ENCODE measurements at regions not wholly inside any gene's neighbourhood (a gene's known extent, or its start where the extent isn't known, plus 50 kb on each side); places are given as distances from the start of the nearest gene placed in this dataset.

- Histone ChIP-seq H3K9me3 (ENCODE audit: control insufficient read depth, low read length) (no peaks in the 10 kb centered on the region), H3K4me3 (ENCODE audit: low read length) (peak overlapping the region; percentile 34), H3K4me1 (ENCODE audit: control insufficient read depth, insufficient read depth, low read length) (peaks cover 7% of the 10 kb centered on the region), H3K36me3 (ENCODE audit: control insufficient read depth, insufficient read depth, low read length, severe bottlenecking) (no peaks in the 10 kb centered on the region), H3K27me3 (replicated peaks; ENCODE audit: control insufficient read depth, insufficient read depth, low read length) (no peaks in the 10 kb centered on the region), H3K9ac (ENCODE audit: low read length) (peak overlapping the region; percentile 51)
- peak; percentile 89 for DNase-seq (ENCODE audit: low read depth)
Observed at GRCh38 chr6:121522265-121522664, 86.8 kb downstream of the GJA1 start.

GRCh38 chr6:121522771-121523386 lies 87.4 kb downstream of the GJA1 start:
- no peaks in the 10 kb centered on the region for H3K9me3 ChIP-seq (ENCODE audit: control insufficient read depth, low read length)
- H3K4me1 ChIP-seq (ENCODE audit: control insufficient read depth, insufficient read depth, low read length), result peaks cover 7% of the 10 kb centered on the region
- peak overlapping the region; percentile 34 for H3K4me3 ChIP-seq (ENCODE audit: low read length)
- H3K36me3 ChIP-seq (ENCODE audit: control insufficient read depth, insufficient read depth, low read length, severe bottlenecking), result no peaks in the 10 kb centered on the region
- peak overlapping the region; percentile 51 for H3K9ac ChIP-seq (ENCODE audit: low read length)
- H3K27me3 ChIP-seq (replicated peaks; ENCODE audit: control insufficient read depth, insufficient read depth, low read length), result no peaks in the 10 kb centered on the region
- peak; percentile 59 for DNase-seq (ENCODE audit: low read depth)

GRCh38 chr6:121523628-121524027 lies 88.2 kb downstream of the GJA1 start:
- Histone ChIP-seq H3K4me3 (ENCODE audit: low read length) (no peak overlapping the region), H3K4me1 (ENCODE audit: control insufficient read depth, insufficient read depth, low read length) (peaks cover 7% of the 10 kb centered on the region), H3K9ac (ENCODE audit: low read length) (no peak overlapping the region), H3K27me3 (replicated peaks; ENCODE audit: control insufficient read depth, insufficient read depth, low read length) (no peaks in the 10 kb centered on the region), H3K9me3 (ENCODE audit: control insufficient read depth, low read length) (no peaks in the 10 kb centered on the region), H3K36me3 (ENCODE audit: control insufficient read depth, insufficient read depth, low read length, severe bottlenecking) (no peaks in the 10 kb centered on the region)
- peak; percentile 4 for DNase-seq (ENCODE audit: low read depth)

GRCh38 chr6:121526282-121526681 lies 90.8 kb downstream of the GJA1 start:
- no peaks in the 10 kb centered on the region for H3K9me3 ChIP-seq (ENCODE audit: control insufficient read depth, low read length)
- no peaks in the 10 kb centered on the region for H3K27me3 ChIP-seq (replicated peaks; ENCODE audit: control insufficient read depth, insufficient read depth, low read length)
- H3K36me3 ChIP-seq (ENCODE audit: control insufficient read depth, insufficient read depth, low read length, severe bottlenecking), result no peaks in the 10 kb centered on the region
- no peak overlapping the region for H3K9ac ChIP-seq (ENCODE audit: low read length)
- no peak overlapping the region for H3K4me3 ChIP-seq (ENCODE audit: low read length)
- no peak for DNase-seq (ENCODE audit: low read depth)
- H3K4me1 ChIP-seq (ENCODE audit: control insufficient read depth, insufficient read depth, low read length), result peaks cover 11% of the 10 kb centered on the region

- H3K4me3 ChIP-seq (ENCODE audit: low read length), result no peak overlapping the region
- no peaks in the 10 kb centered on the region for H3K9me3 ChIP-seq (ENCODE audit: control insufficient read depth, low read length)
- no peaks in the 10 kb centered on the region for H3K36me3 ChIP-seq (ENCODE audit: control insufficient read depth, insufficient read depth, low read length, severe bottlenecking)
- no peaks in the 10 kb centered on the region for H3K27me3 ChIP-seq (replicated peaks; ENCODE audit: control insufficient read depth, insufficient read depth, low read length)
- H3K9ac ChIP-seq (ENCODE audit: low read length), result no peak overlapping the region
- peaks cover 3% of the 10 kb centered on the region for H3K4me1 ChIP-seq (ENCODE audit: control insufficient read depth, insufficient read depth, low read length)
- DNase-seq (ENCODE audit: low read depth), result no peak
Observed at GRCh38 chr6:121531658-121532169, 96.3 kb downstream of the GJA1 start.

- DNase-seq (ENCODE audit: low read depth), result no peak
- no peaks in the 10 kb centered on the region for H3K27me3 ChIP-seq (replicated peaks; ENCODE audit: control insufficient read depth, insufficient read depth, low read length)
- H3K4me1 ChIP-seq (ENCODE audit: control insufficient read depth, insufficient read depth, low read length), result peaks cover 3% of the 10 kb centered on the region
- H3K9me3 ChIP-seq (ENCODE audit: control insufficient read depth, low read length), result no peaks in the 10 kb centered on the region
- no peak overlapping the region for H3K9ac ChIP-seq (ENCODE audit: low read length)
- no peaks in the 10 kb centered on the region for H3K36me3 ChIP-seq (ENCODE audit: control insufficient read depth, insufficient read depth, low read length, severe bottlenecking)
- no peak overlapping the region for H3K4me3 ChIP-seq (ENCODE audit: low read length)
Observed at GRCh38 chr6:121533321-121533841, 97.9 kb downstream of the GJA1 start.

- no peaks in the 10 kb centered on the region for H3K27me3 ChIP-seq (replicated peaks; ENCODE audit: control insufficient read depth, insufficient read depth, low read length)
- no peaks in the 10 kb centered on the region for H3K36me3 ChIP-seq (ENCODE audit: control insufficient read depth, insufficient read depth, low read length, severe bottlenecking)
- H3K9me3 ChIP-seq (ENCODE audit: control insufficient read depth, low read length), result no peaks in the 10 kb centered on the region
- no peaks in the 10 kb centered on the region for H3K4me1 ChIP-seq (ENCODE audit: control insufficient read depth, insufficient read depth, low read length)
- no peak overlapping the region for H3K4me3 ChIP-seq (ENCODE audit: low read length)
- DNase-seq (ENCODE audit: low read depth), result no peak
- H3K9ac ChIP-seq (ENCODE audit: low read length), result no peak overlapping the region
Observed at GRCh38 chr6:121535777-121536176, 100.3 kb downstream of the GJA1 start.

GRCh38 chr6:121536345-121536744 lies 100.9 kb downstream of the GJA1 start:
- no peaks in the 10 kb centered on the region for H3K27me3 ChIP-seq (replicated peaks; ENCODE audit: control insufficient read depth, insufficient read depth, low read length)
- no peak for DNase-seq (ENCODE audit: low read depth)
- H3K9ac ChIP-seq (ENCODE audit: low read length), result no peak overlapping the region
- no peaks in the 10 kb centered on the region for H3K36me3 ChIP-seq (ENCODE audit: control insufficient read depth, insufficient read depth, low read length, severe bottlenecking)
- no peak overlapping the region for H3K4me3 ChIP-seq (ENCODE audit: low read length)
- no peaks in the 10 kb centered on the region for H3K9me3 ChIP-seq (ENCODE audit: control insufficient read depth, low read length)
- no peaks in the 10 kb centered on the region for H3K4me1 ChIP-seq (ENCODE audit: control insufficient read depth, insufficient read depth, low read length)

- Histone ChIP-seq H3K4me3 (ENCODE audit: low read length) (no peak overlapping the region), H3K9ac (ENCODE audit: low read length) (no peak overlapping the region), H3K36me3 (ENCODE audit: control insufficient read depth, insufficient read depth, low read length, severe bottlenecking) (no peaks in the 10 kb centered on the region), H3K4me1 (ENCODE audit: control insufficient read depth, insufficient read depth, low read length) (peaks cover 3% of the 10 kb centered on the region), H3K27me3 (replicated peaks; ENCODE audit: control insufficient read depth, insufficient read depth, low read length) (no peaks in the 10 kb centered on the region), H3K9me3 (ENCODE audit: control insufficient read depth, low read length) (no peaks in the 10 kb centered on the region)
- DNase-seq (ENCODE audit: low read depth), result no peak
Observed at GRCh38 chr6:121539439-121539838, 104.0 kb downstream of the GJA1 start.

GRCh38 chr6:121540210-121540609 lies 104.8 kb downstream of the GJA1 start:
- Histone ChIP-seq H3K27me3 (replicated peaks; ENCODE audit: control insufficient read depth, insufficient read depth, low read length) (no peaks in the 10 kb centered on the region), H3K9me3 (ENCODE audit: control insufficient read depth, low read length) (no peaks in the 10 kb centered on the region), H3K4me1 (ENCODE audit: control insufficient read depth, insufficient read depth, low read length) (peaks cover 8% of the 10 kb centered on the region), H3K9ac (ENCODE audit: low read length) (no peak overlapping the region), H3K4me3 (ENCODE audit: low read length) (no peak overlapping the region), H3K36me3 (ENCODE audit: control insufficient read depth, insufficient read depth, low read length, severe bottlenecking) (no peaks in the 10 kb centered on the region)
- DNase-seq (ENCODE audit: low read depth), result no peak

- H3K4me1 ChIP-seq (ENCODE audit: control insufficient read depth, insufficient read depth, low read length), result peaks cover 26% of the 10 kb centered on the region
- H3K27me3 ChIP-seq (replicated peaks; ENCODE audit: control insufficient read depth, insufficient read depth, low read length), result no peaks in the 10 kb centered on the region
- no peak overlapping the region for H3K4me3 ChIP-seq (ENCODE audit: low read length)
- no peaks in the 10 kb centered on the region for H3K36me3 ChIP-seq (ENCODE audit: control insufficient read depth, insufficient read depth, low read length, severe bottlenecking)
- H3K9ac ChIP-seq (ENCODE audit: low read length), result no peak overlapping the region
- no peaks in the 10 kb centered on the region for H3K9me3 ChIP-seq (ENCODE audit: control insufficient read depth, low read length)
- no peak for DNase-seq (ENCODE audit: low read depth)
Observed at GRCh38 chr6:121544691-121545090, 109.2 kb downstream of the GJA1 start.

- Histone ChIP-seq H3K9me3 (ENCODE audit: control insufficient read depth, low read length) (no peaks in the 10 kb centered on the region), H3K36me3 (ENCODE audit: control insufficient read depth, insufficient read depth, low read length, severe bottlenecking) (no peaks in the 10 kb centered on the region), H3K4me3 (ENCODE audit: low read length) (peak overlapping the region; percentile 73)
Observed at GRCh38 chr6:121548131-121548530, 112.7 kb downstream of the GJA1 start.

More at GRCh38 chr6:121548131-121548530, 112.7 kb downstream of the GJA1 start:
- no peaks in the 10 kb centered on the region for H3K27me3 ChIP-seq (replicated peaks; ENCODE audit: control insufficient read depth, insufficient read depth, low read length)
- peak overlapping the region; percentile 74 for H3K9ac ChIP-seq (ENCODE audit: low read length)
- peaks cover 37% of the 10 kb centered on the region for H3K4me1 ChIP-seq (ENCODE audit: control insufficient read depth, insufficient read depth, low read length)
- peak; percentile 45 for DNase-seq (ENCODE audit: low read depth)
